Inflammatory macrophage treated with lipopolysaccharide for 4 hours (primary cell): ENCODE measurements at regions not wholly inside any gene's neighbourhood (a gene's known extent, or its start where the extent isn't known, plus 50 kb on each side); places are given as distances from the start of the nearest gene placed in this dataset.

Source experiments
- DNase-seq: peaks from one replicate; pipeline ENCODE4 v3.0.0-alpha.2; 2020

DNA sequence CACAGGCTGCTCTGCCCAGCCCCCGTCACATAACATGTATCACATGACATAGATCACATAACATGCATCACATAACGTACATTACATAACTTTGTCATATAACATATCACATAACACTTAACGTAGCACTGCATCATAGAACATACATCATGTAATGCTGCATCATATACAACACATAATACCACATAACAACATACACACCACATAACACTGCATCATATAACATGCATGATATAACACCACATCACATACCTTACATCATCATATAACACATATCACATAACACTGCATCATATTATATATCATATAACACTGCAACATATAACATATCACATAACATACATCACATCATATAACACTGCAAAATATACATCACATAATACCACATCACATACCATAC lies 83.8 kb downstream of the AXIN2 start:
- no peak for DNase-seq

DNA sequence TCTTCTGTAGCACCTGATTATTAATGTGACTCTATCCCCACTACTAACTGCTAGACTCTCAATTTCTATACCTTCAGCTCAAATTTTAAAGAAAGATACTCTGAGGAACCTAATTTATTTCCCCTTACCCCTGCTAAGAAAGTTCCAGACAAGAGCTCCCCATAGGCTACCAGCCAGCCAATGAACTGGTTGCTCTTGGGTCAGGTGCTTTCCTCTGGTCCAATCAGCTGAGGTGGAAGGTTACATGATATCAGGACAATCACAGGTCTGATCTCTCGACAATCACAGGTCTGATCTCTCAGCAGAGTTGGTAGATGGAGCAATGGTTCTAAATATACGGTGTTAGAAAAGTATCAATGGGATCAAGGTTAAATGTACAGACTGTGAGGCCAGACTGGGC lies 86.8 kb downstream of the AXIN2 start:
- no peak for DNase-seq

DNA sequence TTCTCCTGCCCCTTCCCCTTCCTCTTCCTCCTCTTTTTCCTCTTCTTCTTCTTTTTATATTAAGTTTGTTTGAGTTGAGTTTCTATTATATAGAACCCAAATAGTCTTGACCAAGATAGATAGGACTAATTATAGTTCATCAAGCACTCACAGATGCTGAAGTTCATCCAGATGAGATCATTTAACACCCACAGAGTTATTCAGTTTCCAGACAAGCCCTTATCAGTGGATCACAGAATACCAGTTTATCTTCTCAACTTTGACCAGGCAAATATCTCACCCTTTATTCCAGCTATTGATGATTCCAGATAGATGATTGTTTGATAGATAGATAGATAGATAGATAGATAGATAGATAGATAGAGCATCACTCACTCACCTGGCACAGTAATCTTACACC lies 87.5 kb downstream of the AXIN2 start:
- no peak for DNase-seq

DNA sequence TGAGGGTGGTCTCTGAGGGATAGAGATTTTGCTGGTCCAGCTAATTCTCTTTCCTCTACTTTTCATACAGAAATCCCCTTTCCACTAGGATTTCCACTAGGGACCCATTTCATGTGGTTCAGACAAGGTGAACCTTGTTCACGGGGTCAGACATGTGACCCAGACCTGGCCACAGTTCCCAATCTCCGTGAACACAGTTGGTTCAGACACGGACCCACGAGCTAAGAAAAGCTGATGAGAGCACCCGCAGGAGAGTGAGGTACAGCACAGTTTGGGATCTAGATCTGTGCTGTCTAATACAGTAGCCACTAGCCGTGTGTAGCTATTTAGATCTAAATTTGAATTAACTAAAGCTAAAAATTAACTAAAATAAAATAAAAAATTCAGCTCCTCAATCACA lies 88.1 kb downstream of the AXIN2 start:
- no peak for DNase-seq

DNA sequence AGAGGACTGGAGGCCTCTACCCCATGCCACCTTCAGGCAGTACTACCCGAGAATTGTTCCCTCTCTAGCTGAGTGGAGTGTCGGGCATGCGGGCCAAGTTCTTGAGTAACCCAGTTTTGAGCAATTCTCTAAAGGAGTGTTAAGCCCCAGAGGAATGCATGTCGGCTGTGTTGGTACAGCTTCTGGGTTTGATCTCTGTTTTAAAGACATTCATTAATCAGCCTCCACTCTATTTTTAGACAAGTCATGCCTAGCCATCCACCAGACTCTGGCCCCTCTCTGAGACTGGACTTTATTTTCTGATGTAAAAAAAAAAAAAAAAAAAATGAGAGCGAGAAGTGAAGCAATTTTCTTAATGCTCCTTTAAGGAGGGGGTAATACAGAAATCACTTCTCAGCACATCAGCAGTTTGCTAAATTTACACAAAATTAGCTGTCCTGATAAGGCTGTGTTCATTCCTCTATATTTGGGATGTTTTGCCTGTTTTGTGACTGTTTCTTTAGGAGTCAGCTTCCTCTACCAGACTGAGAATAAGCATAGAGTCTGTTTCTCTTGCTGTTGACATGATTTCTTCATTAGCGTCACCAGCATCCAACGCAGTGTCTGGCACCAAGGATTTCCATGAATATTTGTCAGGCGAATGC lies 88.7 kb downstream of the AXIN2 start:
- no peak for DNase-seq

DNA sequence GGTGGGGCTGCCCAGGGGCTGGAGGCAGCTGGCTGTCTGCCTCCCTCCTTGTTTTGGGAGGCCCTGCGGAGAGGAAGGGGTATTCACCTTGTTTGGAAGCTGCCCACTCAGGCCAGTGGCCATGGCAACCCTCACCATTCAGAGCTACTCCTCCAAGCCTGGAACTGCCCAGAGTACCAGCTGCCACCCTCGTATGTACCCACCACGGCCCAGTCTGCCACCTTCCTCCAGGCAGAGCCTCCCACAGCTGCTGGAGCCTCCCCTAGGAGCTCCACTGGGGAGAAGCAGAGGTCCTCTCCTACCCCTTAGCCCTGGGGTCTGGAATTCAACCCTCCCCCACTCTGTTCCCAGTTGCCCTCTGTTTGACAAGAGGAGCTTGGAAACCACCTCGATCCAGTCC lies 90.7 kb downstream of the AXIN2 start:
- DNase-seq, result no peak

DNA sequence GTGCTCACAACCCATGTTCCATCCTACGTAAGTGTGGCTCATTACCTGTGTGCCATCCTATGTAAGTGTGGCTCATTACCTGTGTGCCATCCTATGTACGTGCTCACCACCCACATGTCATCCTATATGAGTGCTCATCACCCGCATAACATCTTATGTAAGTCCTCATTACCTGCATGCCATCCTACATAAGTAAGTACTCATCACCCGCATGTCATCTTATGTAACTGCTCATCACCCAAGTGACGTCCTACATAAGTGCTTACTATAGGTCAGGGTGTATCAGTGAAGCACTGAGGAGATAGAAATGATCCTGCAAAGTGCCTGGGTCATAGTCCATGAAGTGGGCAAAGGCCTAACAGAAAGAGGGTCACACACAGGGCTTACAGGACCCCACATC lies 93.1 kb downstream of the AXIN2 start:
- no peak for DNase-seq

DNA sequence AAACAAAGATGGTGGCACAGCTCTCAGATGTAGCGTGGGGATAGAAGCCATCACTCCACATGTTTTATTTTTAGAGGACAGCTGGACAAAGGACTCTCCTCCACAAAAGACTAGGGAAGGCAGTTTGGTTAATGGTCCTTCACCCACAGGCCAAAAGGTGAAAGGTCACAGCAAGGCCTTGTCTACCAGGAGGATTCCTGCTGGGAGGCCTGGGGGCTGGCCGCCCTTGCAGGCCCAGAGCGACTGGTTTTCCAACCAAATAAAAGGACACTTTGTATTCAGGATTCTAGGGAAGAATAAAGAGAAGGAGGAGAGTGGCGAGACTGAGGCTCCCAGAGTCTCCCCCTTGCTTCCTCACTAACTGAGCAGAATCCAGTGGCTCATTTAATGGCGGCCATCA lies 94.3 kb downstream of the AXIN2 start:
- no peak for DNase-seq

DNA sequence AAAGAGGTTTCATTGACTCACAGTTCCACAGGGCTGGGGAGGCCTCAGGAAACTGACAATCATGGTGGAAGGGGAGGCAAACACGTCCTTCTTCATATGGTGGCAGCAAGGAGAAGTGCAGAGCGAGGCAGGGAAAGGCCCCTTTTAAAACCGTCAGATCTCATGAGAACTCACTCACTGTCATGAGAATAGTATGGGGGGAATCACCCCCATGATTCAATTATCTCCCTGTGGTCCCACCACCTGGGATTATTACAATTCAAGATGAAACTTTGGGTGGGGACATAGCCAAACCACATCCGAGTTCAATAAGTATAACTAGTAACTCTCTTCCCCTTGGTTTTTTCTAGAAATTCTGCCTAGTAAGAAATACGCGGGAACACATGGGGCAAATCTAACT lies 94.9 kb downstream of the AXIN2 start:
- no peak for DNase-seq

DNA sequence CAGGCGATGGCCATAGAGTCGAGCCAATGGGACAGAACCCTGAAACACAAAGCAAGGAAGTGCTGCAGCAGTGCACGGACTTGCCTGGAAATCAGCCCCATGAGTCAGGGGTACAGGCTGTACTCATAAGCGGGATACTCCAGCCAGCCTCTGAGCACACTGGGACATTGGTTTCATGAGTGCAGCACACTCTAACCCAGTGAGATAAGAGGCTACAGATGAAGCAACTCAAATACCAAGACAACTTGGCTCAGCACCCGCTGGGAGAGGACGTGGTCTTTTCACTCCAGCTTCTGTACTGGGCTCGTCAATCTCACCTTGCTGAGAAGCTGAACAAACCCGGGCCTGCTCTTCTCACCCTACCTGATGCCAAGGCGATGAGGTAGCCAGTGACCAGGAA lies 98.2 kb downstream of the AXIN2 start:
- DNase-seq, result no peak

DNA sequence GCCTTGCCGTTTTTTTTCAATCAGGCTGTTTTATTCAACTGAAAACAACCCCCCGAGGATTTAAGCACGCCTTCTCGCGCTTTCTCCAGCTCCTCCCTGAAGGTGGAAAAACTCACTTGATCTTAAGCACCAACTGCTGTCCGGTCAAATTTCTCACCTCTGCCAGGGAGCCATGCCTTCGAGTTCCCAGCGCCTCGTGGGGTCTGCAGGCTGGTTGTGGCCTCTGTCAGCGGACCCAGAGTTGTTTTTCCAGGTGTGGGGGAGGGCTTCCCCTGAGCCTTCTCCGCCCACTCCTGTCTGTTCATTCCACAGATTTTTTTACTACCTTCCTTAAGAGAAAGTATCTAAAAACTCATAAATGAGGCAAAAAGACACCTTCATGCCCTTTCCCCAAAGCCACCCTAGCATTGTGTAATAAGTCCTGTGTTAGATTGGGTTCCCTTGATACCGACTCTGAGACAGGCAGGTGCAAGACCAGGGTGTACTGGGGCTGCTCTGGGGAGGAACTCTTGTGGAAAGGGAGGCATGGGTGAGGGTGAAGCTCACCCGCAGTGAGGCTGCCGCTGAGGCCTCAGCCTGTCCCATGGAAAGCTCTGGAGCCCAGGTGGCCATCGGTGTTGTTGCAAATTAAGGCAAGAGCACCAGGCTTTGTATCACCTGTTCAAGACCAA lies 101.6 kb downstream of the AXIN2 start:
- no peak for DNase-seq

DNA sequence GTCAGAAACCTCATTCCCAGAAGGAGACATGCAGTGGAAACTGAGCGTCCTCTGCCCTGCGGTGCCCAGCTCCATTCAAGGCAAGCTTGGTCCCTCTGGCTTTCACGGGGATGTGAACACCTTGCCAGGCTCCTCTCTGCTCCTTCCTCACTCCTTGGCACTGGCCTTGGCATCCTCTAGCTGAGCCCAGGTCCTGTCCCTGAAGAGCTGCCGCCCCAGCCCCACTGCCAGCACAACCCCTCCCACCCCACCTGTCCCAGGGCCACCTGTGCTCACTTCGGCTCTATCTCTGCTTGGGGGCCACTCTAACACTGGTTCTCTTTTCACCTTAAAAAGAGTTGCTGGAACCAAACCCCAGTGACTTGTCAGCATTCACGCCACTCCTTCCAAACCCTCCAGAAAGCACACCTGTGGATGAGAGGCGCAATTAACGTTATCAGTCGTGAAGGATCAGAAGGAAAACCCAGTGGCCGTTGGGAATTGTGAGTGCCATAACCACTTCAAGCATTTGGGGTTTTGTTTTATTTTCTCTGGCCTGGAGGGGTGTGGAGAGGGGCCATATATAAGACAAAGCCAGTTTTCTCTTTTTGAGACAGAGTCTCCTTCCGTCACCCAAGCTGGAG lies 103.7 kb downstream of the AXIN2 start:
- no peak for DNase-seq

DNA sequence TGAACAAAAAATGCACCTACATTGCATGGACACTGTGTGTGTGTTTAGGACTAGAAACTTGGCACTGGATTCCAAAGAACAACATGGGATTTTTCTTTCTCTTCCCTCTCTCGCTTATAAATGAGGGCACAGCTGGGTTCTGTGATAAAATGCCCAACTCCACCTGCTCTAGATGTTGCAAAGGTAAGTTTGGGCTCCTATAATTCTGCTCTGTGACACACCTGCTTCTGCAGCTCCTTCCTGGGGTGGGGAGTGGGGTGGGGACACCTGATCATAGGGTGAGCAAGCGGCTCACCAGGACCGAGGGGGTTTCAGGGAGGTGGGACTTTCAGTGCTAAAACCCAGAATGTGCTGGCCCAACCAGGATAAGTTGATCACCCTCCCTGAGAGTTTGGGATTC lies 104.3 kb downstream of the AXIN2 start:
- DNase-seq, result no peak

DNA sequence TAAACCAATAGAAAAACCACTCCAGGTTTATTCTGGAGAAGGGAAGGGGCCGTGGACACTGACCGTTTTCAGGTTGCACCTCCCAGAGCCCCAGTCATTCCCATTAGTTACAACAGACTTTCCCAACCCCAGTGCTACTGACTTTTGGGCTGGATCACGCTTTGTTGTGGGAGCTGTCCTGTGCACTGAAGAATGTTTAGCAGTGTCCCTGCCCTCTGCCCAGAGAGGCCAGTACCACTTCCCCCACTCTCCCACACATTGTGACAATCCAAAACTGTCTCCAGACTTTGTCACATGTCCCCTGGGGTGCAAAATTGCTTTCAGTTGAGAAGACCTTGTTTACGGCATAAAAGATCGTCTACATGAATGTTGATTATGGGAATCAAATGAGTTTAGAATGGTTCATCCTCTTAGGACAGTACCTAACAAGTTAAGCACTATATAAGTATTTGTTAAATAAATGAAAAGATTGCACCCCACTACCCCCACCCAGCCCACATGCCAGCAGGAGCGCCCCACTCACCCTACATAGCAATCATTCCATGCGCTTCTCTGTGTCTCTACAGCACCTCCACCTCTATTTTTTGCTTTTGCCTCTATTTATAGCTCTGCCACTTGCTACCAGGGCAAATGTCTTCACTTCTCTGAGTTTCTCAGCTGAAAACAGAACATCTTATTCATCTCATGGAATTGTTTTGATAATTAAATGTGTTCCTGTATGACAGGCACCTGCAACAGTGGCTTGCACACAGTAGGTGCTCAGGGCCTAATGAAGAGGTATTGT lies 104.9 kb downstream of the AXIN2 start:
- no peak for DNase-seq

DNA sequence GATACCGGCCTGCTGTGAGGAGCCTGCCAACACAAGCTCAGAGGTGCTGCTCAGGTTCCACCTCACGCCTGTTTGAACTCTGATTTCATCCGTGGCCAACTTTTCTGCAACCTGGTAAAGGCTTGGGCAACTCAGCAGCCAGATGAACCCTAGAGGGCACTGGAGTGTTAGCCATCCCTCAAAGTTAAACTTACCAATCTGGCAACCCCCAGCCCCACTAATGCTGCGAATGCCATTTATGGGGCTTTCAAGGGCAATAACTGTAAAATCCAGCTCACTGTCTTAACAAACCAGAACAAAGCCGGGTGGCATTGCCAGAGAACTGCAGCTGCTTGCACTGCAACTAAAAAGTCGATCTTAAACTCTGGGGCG lies 105.5 kb downstream of the AXIN2 start:
- no peak for DNase-seq

DNA sequence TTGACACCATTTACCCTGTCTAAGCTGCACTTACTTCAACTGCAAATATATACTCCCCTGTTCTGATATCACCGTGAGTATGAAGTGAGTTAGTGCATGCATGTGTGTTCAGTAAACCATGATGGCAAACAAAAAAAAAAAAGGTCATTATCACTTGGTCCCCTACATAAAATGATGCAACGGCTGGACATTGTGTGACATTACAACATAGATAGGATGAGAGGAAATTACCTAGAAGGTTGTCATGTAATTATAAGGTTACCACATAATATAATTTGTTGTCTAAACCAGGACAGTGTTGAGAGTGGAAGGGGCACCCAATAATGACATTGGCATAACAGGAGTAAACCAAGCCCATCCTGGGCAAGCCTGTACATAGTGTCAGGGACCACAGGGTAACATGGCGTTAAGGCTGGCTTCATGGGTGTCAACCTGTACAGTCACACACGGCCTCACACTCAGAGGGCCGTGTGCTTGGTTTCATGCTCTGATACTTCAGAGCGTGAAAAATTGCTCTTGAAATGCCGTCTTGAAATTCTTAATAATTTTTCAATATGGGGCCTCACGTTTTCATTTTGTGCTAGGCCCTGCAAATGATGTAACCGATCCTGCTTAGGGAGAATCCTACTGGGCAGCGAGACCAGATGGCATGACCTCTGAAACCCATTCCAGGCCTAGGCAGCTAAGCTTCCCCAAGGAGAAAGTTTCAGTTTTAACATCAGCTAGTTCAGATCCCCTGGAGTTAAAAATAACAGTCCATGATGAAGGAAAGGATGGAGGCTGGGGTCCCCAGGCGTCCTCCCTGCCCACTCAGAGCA lies 106.1 kb downstream of the AXIN2 start:
- no peak for DNase-seq

DNA sequence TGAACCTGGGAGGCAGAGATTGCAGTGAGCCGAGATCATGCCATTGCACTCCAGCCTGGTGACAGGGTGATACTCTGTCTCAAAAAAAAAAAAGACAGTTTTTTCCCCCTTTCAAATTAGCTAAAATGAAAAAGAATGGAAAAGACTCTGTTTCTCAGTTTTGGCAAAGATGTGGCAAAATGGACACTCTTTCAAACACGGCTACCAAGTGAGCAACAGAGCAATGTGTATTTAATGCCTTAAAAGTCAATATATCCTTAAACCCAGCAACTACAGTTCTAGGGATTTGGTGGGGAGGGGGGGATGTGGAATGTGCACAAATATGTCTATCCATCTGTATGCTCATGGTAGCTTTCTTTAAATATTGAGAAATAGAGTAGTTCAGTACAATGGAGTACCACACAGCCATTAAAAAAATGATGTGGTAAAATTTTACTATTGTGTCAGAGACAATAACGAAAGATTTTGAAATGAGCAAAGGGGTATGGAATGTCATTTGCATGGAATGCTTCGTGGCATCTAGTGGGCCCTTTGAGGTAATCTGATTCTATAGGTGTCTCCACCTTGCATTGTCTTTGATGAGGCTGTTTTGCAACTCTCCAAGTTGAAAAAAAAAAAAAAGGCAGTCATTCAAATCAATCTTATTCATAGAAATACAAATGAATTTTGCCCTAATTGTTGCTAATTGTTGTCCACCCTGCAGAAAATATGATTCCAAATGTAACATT lies 108.1 kb downstream of the AXIN2 start:
- DNase-seq, result no peak

DNA sequence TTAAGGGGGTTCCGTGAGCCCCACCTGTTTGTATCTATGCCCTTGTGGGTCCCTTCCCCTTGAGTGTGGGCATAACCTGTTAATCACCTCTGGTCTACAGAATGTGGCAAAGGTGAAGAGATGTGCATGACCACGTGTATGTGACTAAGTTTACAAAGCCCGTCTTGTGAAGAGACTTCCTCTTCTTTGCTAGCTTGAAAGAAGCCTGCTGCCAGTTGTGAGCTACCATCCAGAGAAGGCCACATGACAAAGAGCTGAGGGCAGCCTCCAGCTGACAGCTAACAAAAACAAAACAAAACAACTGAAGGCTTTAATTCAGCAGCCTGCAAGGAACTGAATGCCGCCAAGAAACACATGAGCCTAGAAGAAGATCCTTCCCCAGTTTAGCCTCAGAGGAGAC lies 112.0 kb downstream of the AXIN2 start:
- DNase-seq, result no peak

DNA sequence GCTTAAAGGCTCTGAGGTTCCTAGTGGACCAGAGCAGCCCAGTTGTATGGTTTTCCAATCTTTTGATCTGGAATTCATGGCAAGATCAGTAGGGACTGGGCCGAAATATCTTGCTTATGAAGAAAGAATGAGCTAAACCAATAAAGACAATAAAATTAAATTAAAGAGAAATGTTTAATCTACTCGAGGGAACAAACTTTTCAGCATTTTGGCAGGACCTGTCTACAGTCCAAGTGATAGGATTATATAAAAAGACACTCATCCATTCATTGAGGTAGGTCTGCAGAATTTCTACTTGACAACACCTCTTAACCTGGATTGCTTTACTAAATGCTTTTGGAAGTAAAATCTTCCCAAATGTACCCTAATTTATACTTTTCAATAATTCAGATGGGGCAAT lies 113.6 kb downstream of the AXIN2 start:
- no peak for DNase-seq

DNA sequence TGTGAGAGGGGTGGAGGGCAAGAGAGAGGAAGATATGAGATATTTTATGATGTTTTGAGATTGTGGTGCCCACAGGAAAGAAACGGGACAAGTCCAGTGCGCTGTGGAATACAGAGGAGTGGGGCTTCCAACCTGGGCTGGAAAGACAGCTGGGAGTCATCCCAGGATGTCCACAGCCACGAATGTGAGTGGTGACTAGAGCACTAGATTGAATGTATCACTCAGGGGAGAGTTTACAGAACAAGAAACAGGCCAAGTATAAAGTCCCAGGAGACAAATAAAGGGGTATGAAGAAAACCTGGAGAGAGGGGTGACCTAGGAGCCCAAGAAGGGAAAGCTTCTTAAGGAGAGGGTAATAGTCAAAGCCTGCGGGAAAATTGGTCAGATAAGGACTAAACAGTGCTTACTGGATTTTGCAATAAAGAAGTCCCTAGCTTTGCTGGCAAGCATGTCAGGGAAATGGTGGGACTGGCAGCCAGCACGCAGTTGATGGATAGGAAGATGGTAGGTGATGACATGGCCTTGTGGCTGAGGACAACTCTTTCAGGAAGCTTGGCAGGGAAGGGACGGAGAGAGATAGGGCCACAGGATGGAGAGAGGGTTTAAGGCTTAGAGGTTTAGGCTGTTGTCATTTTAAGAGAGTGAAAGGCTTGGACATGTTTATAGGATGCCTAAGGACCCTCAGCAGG lies 114.5 kb downstream of the AXIN2 start:
- DNase-seq, result no peak

DNA sequence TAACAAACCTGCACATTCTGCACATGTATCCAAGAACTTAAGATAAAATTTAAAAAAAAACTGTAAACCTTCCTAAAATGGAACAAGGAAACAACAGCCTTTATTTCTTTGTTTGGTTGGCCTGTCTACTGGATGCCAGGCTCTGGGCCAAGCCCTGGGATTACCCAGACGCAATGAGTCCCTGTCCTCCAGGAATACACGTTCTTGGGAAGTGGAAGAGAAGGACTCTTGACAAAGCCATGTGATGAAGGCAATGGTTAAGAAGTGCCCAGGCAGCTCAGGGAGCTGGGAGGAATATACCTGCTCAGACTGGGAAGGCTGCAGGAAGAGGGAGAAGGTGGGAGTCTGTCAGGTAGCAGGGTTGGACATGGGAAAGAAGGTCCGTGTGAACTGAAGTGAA lies 115.4 kb downstream of the AXIN2 start:
- DNase-seq, result no peak

DNA sequence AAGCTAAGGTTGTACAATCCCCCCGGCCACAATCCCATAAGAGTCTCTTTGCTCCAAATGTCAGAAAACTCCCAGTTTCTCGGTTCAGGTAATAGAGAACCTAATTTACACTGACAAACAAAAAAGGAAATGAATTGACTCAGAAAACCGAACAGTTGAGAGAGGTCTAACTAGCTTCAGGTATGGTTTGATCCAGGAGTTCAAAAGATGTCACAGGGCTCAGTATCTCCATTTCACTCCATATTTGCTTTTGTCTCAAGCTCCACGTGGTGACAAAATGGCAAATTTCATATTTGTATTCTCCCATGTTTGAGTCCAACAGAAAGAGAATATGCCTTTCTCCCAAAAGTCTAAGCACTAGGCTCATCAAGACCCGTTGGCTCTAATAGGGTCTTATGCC lies 117.4 kb downstream of the AXIN2 start:
- no peak for DNase-seq
